ENCODE measurements at regions not wholly inside any gene's neighbourhood (a gene's known extent, or its start where the extent isn't known, plus 50 kb on each side); places are given as distances from the start of the nearest gene placed in this dataset.

DNA sequence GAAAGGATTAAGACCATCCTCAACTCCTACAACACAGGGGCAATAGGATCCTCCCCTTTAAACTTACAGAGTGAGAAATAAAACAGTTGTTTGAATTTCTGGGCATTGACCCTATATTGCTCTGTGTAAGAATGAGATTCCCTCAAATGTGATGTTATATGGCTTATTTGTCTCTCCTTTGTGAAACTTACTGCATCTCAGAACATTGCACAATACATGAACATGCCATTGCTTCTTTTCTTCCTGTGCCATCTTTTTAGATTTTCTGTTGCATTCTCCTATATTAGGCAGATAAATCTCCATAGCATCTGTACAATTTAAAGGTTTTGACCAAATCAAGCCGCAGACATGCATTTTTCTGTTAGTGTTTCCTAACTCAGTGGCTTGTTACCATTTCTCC, 941.9 kb upstream of the FANCL start:
- Mint-ChIP-seq H3K36me3 (ENCODE audit: low read depth) (no peaks in the 10 kb centered on the region), H3K4me3 (no peak overlapping the region), H3K9me3 (no peaks in the 10 kb centered on the region), H3K27ac (no peak overlapping the region), H3K4me1 (ENCODE audit: low read depth) (no peaks in the 10 kb centered on the region), H3K27me3 (no peaks in the 10 kb centered on the region)
- DNase-seq: no peak
- H3K27ac ChIP-seq (ENCODE audit: low read depth in 1 of 2, low read length in 2 of 2): no peak overlapping the region
- no peak for TF ChIP-seq CTCF (IDR thresholded peaks at IDR 0.05)
- H3K4me3 ChIP-seq (ENCODE audit: low read length): no peak overlapping the region
- H3K9me3 ChIP-seq (ENCODE audit: control insufficient read depth in 1 of 2, insufficient read depth in 1 of 2, low read length in 2 of 2): no peaks in the 10 kb centered on the region
- ChIA-PET POLR2A (no interaction called here), CTCF (no interaction called here)
- intact Hi-C loops (cut with DNase I, micrococcal nuclease): no loop called here
- ATAC-seq (ENCODE audit: poor library complexity): no peak
- H3K36me3 ChIP-seq (ENCODE audit: insufficient read depth, low read length): no peaks in the 10 kb centered on the region
- H3K4me1 ChIP-seq (ENCODE audit: insufficient read depth, low read length): no peaks in the 10 kb centered on the region
- H3K27me3 ChIP-seq (ENCODE audit: control insufficient read depth in 1 of 2, insufficient read depth in 2 of 2, low read length in 2 of 2): no peaks in the 10 kb centered on the region

DNA sequence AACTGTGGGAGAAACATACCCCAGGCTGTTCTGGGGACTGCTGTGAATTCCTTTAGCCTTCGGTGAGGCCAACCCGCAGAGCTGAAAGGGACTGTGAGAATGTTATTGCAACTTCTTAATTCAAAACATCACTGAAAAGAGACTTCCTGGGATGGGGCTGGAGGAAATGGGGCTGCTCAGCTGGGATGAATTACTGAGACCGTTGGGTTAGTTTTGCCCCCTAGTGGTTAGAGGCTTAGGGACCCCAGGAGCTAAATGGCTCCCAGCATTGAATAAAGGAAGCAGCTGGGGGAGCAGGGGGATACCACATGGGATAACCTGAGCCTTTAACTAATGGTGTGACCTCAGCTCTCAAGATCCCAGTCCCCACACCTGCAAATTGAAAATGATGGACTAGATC, 941.1 kb upstream of the FANCL start:
- CTCF ChIA-PET: no interaction called here
- H3K4me1 Mint-ChIP-seq (ENCODE audit: low read depth): no peaks in the 10 kb centered on the region
- no peak for TF ChIP-seq CTCF (IDR thresholded peaks at IDR 0.05)

GRCh38 chr2:59181347-59181746, 940.2 kb upstream of the FANCL start:
- no peak for ATAC-seq (ENCODE audit: poor library complexity)
- POLR2A ChIA-PET: no interaction called here

More for the DNA sequence above, 941.1 kb upstream of the FANCL start:
- H3K4me1 ChIP-seq (ENCODE audit: insufficient read depth, low read length): no peaks in the 10 kb centered on the region
- Mint-ChIP-seq H3K4me3 (no peak overlapping the region), H3K27me3 (no peaks in the 10 kb centered on the region), H3K9me3 (no peaks in the 10 kb centered on the region), H3K27ac (no peak overlapping the region), H3K36me3 (ENCODE audit: low read depth) (no peaks in the 10 kb centered on the region)
- no peaks in the 10 kb centered on the region for H3K36me3 ChIP-seq (ENCODE audit: insufficient read depth, low read length)
- H3K4me3 ChIP-seq (ENCODE audit: low read length): no peak overlapping the region
- POLR2A ChIA-PET: no interaction called here
- H3K27ac ChIP-seq (ENCODE audit: low read depth in 1 of 2, low read length in 2 of 2): no peak overlapping the region
- DNase-seq (no peak), ATAC-seq (ENCODE audit: poor library complexity) (no peak)
- H3K27me3 ChIP-seq (ENCODE audit: control insufficient read depth in 1 of 2, insufficient read depth in 2 of 2, low read length in 2 of 2): no peaks in the 10 kb centered on the region
- no peaks in the 10 kb centered on the region for H3K9me3 ChIP-seq (ENCODE audit: control insufficient read depth in 1 of 2, insufficient read depth in 1 of 2, low read length in 2 of 2)
- intact Hi-C loops (cut with DNase I, micrococcal nuclease): no loop called here

More at GRCh38 chr2:59181347-59181746, 940.2 kb upstream of the FANCL start:
- TF ChIP-seq CTCF (IDR thresholded peaks at IDR 0.05): no peak
- Histone ChIP-seq H3K27ac (ENCODE audit: low read depth in 1 of 2, low read length in 2 of 2) (no peak overlapping the region), H3K27me3 (ENCODE audit: control insufficient read depth in 1 of 2, insufficient read depth in 2 of 2, low read length in 2 of 2) (no peaks in the 10 kb centered on the region), H3K9me3 (ENCODE audit: control insufficient read depth in 1 of 2, insufficient read depth in 1 of 2, low read length in 2 of 2) (no peaks in the 10 kb centered on the region), H3K36me3 (ENCODE audit: insufficient read depth, low read length) (no peaks in the 10 kb centered on the region), H3K4me1 (ENCODE audit: insufficient read depth, low read length) (no peaks in the 10 kb centered on the region), H3K4me3 (ENCODE audit: low read length) (no peak overlapping the region)
- no peak overlapping the region for H3K27ac Mint-ChIP-seq
- no peak for DNase-seq
- no peak overlapping the region for H3K4me3 Mint-ChIP-seq
- H3K36me3 Mint-ChIP-seq (ENCODE audit: low read depth): no peaks in the 10 kb centered on the region
- no peaks in the 10 kb centered on the region for H3K27me3 Mint-ChIP-seq
- CTCF ChIA-PET: no interaction called here
- no peaks in the 10 kb centered on the region for H3K4me1 Mint-ChIP-seq (ENCODE audit: low read depth)
- intact Hi-C loops (cut with DNase I, micrococcal nuclease): no loop called here
- no peaks in the 10 kb centered on the region for H3K9me3 Mint-ChIP-seq

All from CD4-positive, alpha-beta T cell (primary cell).